Activated naive CD4-positive, alpha-beta T cell treated with anti-CD3 and anti-CD28 coated beads, Interleukin-2, amount 50 U/mL, for 16 hours (primary cell): ENCODE measurements at regions not wholly inside any gene's neighbourhood (a gene's known extent, or its start where the extent isn't known, plus 50 kb on each side); places are given as distances from the start of the nearest gene placed in this dataset.

Experiments
- DNase-seq: peaks from one replicate; pipeline ENCODE4 v3.0.0-alpha.2; 2020

DNA sequence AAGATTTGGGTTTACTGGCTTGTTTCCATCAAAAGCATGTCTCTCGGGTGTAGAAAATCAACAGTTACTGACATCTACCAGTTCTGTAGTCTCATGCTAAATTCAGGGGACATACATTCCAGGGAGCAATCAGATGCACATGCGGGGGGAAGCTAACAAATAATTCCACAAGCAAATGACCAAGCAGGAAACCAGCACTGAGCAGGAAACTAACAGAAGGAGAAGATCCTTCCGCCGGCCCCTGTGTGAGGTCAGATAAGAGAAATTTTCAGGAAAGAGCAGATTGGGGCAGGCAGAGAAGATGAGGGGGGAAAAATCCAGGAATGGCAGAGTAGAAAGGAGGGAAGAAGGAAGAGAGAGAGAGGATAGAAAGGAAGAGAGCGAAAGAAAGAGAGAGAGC is 127.6 kb upstream of the TMCC3 start:
- DNase-seq = no peak

- no peak for DNase-seq
These were observed 125.4 kb upstream of the TMCC3 start for GRCh38 chr12:94775710-94776109.

GRCh38 chr12:94771741-94772140 is 121.4 kb upstream of the TMCC3 start:
- DNase-seq = no peak

- DNase-seq = no peak
These were observed 120.8 kb upstream of the TMCC3 start for GRCh38 chr12:94771199-94771598.

- no peak for DNase-seq
These were observed 120.4 kb upstream of the TMCC3 start for GRCh38 chr12:94770791-94771190.

GRCh38 chr12:94769776-94770759 is 119.7 kb upstream of the TMCC3 start:
- no peak for DNase-seq

- no peak for DNase-seq
These were observed 118.7 kb upstream of the TMCC3 start for GRCh38 chr12:94769047-94769420.

DNA sequence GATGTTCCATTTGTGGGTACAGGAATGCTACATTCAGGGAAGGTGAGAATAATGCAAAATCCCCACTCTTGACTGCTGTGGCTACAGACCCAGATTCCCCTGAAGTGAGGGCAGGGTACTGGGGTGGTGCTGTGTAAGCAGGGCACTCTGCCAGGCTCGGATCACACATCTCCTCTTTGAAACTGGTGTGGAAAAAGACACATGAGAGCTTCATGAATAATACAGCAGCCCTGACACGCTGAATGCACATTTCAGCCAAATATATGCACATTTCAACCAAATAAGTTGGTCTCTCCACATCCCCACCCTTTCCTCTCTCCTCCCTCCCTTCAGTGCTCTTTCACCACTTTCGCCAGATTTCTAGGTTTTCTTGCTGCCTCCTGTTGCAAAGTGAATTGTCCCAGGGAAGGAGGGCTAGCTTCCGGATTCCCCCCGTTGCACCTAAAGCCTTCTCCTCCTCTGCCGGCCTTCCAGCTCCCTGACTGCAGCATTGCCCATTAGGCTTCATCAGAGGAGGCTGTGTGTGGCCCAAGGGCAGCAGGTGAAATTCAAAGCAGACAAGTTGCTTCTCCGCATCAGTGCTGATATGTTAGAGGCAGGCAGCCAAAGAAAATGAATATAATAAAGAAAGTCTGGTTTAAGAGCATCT is 118.2 kb upstream of the TMCC3 start:
- DNase-seq = no peak

GRCh38 chr12:94767956-94768355 is 117.6 kb upstream of the TMCC3 start:
- DNase-seq = no peak

- no peak for DNase-seq
These were observed 116.0 kb upstream of the TMCC3 start for GRCh38 chr12:94766397-94766796.

GRCh38 chr12:94763462-94763861 is 113.1 kb upstream of the TMCC3 start:
- no peak for DNase-seq

- DNase-seq = no peak
These were observed 112.6 kb upstream of the TMCC3 start for GRCh38 chr12:94762943-94763342.

GRCh38 chr12:94762259-94762942 is 112.0 kb upstream of the TMCC3 start:
- no peak for DNase-seq

- no peak for DNase-seq
These were observed 111.2 kb upstream of the TMCC3 start for GRCh38 chr12:94761559-94761958.

DNA sequence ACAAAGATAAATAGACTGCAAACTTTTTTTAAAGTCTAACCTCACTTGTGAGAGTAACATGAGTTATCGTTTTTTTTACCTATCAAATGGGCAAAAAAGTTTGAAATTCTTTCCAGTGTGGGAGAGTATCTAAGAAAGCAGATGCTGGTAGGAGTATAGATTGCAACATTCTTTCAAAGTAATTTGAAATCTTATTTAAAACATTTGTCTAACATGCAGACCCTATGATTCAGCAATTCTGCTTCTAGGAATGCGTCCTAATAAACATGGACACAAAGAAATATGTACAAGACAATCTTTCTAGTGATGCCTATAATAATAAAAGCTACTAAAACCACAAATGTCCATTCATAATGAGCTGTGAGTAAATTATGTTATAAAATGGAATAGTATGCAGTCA is 110.4 kb upstream of the TMCC3 start:
- no peak for DNase-seq

GRCh38 chr12:94756789-94757188 is 106.4 kb upstream of the TMCC3 start:
- DNase-seq = no peak

DNA sequence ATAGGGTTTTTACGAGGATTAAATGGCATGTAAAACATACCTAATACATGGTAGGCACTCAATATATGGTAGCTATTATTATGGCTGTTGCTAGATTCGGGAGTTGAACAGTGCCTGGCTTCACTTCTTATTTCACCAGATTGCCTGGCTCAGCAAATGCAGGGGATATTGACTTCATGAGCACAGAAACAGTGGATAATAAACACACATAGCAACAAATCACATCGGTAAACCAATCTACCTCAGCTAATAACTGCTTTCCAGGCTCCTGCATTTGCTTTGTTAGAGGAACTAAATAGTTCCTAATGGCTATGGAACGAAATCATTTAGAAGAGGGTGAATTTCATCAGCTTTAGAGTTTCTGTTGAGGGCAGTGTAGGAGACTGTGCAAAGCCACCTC is 105.2 kb upstream of the TMCC3 start:
- no peak for DNase-seq

- DNase-seq = no peak
These were observed 104.3 kb upstream of the TMCC3 start for GRCh38 chr12:94754653-94755052.

DNA sequence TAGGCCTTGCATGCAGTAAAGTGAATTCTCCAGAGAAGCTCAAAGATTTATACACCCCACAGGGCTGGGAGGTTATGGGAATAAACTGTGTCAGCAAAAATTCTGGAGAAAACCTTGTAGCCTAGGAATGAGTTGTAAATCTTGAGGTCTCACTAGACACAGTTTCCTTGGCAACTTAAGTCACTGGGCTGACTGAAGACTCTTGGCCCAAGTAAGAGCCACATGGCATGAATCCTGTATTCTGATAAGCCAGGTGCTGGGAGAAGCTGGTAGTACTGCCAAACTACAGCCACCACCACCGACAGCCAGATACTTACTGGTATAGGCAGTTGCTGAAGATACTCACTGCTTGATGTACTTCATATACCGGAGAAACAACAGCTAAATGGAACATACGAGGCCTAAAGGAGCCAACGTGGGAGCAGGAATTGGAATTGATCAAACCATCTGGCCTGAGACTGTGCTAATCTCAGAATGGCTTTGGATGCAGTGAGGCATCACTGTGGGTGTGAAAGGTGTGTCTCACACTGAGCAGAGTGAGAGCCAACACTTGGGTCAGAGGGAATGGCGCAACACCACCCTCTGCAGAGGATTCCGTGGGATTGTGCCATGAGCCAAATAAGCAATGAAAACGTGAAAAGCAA is 102.8 kb upstream of the TMCC3 start:
- no peak for DNase-seq

DNA sequence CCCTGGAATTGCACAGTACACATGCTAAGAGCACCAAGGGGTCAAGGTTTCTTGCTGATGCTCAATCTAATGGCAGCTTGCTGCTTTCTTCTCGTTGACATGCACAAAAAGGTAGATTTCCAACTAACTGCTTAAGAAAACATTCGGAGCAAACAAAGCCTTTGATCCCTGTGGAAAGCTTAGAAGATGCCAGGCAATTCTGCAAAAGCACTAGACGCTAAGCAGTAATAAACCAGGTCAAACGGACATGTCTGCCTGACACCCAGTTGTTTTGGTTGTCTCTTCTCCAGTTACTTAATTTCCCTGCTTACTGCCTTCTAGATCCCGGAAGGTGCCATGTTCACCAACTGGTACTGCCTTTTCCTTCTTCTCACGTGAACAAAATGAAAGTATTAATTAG is 100.5 kb upstream of the TMCC3 start:
- DNase-seq = no peak

DNA sequence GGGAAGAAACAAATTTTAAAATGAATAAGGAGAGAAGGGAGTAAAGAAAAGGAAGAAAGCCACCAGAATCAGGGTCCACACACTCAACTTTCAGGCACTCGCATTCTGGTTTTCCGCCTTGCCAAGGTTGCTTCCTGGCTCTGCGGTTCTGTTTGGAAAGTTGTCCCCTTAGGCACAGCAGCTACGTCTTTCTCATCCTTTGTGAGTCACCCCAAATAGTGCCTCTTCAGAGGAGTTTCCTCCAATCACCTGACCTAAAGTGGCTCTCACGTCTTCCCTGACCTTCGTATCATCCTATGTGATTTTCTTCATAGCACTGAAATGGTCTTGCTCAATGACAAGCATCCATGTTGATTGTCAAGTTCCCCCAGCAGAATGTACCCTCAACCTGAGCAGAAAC is 99.5 kb upstream of the TMCC3 start:
- no peak for DNase-seq

DNA sequence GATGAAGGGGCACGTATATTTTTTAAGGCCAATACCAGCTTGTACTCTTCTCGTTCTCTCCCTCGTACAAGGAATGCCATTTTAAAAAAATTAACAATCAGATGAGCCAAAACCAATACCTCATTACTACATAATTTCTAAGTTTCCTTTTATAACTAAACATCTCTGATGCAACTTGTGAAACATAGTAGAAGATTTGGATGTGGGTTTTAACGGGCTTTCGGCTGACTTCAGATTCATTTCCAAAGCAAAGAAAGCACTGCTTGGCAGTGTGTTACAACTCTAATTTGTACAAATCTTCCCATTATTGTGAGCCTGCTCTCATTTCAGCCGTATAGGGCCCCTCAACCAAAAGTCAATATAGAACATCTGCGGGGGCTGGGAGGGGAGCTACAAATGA is 99.1 kb upstream of the TMCC3 start:
- no peak for DNase-seq

GRCh38 chr12:94748726-94749421 is 98.5 kb upstream of the TMCC3 start:
- DNase-seq = no peak
